H1 (cell line): ENCODE measurements at regions not wholly inside any gene's neighbourhood (a gene's known extent, or its start where the extent isn't known, plus 50 kb on each side); places are given as distances from the start of the nearest gene placed in this dataset.

Source experiments
- CTCF ChIA-PET: fragments of 300-600 bp; sonication (Branson Sonifier 250); formaldehyde crosslinking; loops from one replicate; lab custom pipeline; 2021; ENCODE audit not compliant: partially characterized antibody; lab: Charles Lee
- POLR2A ChIA-PET: fragments of 300-600 bp; sonication (Branson Sonifier 250); formaldehyde crosslinking; loops from one replicate; lab custom pipeline; 2021; ENCODE audit warnings: inconsistent platforms; ENCODE audit not compliant: partially characterized antibody; lab: Charles Lee
- DNase-seq, 2 experiments: peaks; one replicate each; pipeline versions ENCODE4 v3.0.0 to v3.0.0-alpha.2; 2010 to 2022; ENCODE audit warnings: low spot score in 2 of 2, low read depth in 1 of 2, mixed read lengths in 1 of 2
- FAIRE-seq: peaks from 2 replicates; lab custom pipeline; 2011; peaks lifted over from hg19 to GRCh38; lab: Jason Lieb, UNC
- H2AFZ ChIP-seq: 2 replicates; pipeline ENCODE4 v1.8.1; 2012; ENCODE audit warnings: low read length, inconsistent platforms
- H2AK5ac ChIP-seq: 2 replicates; pipeline ENCODE4 v1.6.1; 2013; ENCODE audit warnings: low read depth, low read length
- H2BK120ac ChIP-seq: replicated peaks from 2 replicates; pipeline ENCODE3; 2013; ENCODE audit warnings: low read depth, low read length, inconsistent platforms
- H2BK12ac ChIP-seq: 2 replicates; pipeline ENCODE4 v1.6.1; 2013; ENCODE audit warnings: low read depth, low read length
- H2BK15ac ChIP-seq: 2 replicates; pipeline ENCODE4 v1.6.1; 2013; ENCODE audit warnings: low read length
- H2BK20ac ChIP-seq: 2 replicates; pipeline ENCODE4 v1.6.1; 2013; ENCODE audit warnings: low read length
- H2BK5ac ChIP-seq: 2 replicates; pipeline ENCODE4 v1.6.1; 2013; ENCODE audit warnings: low read depth, low read length
- H3K14ac ChIP-seq: 2 replicates; pipeline ENCODE4 v1.6.1; 2013; ENCODE audit warnings: inconsistent platforms; ENCODE audit not compliant: insufficient read length
- H3K18ac ChIP-seq: 2 replicates; pipeline ENCODE4 v1.6.1; 2013; ENCODE audit warnings: low read length; ENCODE audit errors: extremely low read depth
- H3K23ac ChIP-seq: 2 replicates; pipeline ENCODE4 v1.6.1; 2013; ENCODE audit warnings: inconsistent platforms; ENCODE audit not compliant: insufficient read length
- H3K23me2 ChIP-seq: 2 replicates; pipeline ENCODE4 v1.6.1; 2013; ENCODE audit warnings: low read depth, low read length
- H3K27ac ChIP-seq: 2 replicates; pipeline ENCODE4 v1.6.1; 2011; ENCODE audit warnings: low read depth, low read length, inconsistent platforms
- H3K27me3 ChIP-seq, 4 experiments: replicated peaks in 1 of 4; 1 replicate in 1 of 4; 2 replicates in 3 of 4; pipeline versions ENCODE4 v1.6.1 to v1.8.1; 2011 to 2013; ENCODE audit warnings: low read length in 3 of 4, mild to moderate bottlenecking in 3 of 4, inconsistent platforms in 2 of 4, mixed read lengths in 2 of 4, moderate library complexity in 1 of 4; ENCODE audit not compliant: control insufficient read depth in 3 of 4, insufficient read depth in 3 of 4; ENCODE audit errors: extremely low read depth in 1 of 4
- H3K36me3 ChIP-seq, 4 experiments: 2 replicates each; pipeline versions ENCODE4 v1.6.1 to v1.8.1; 2011 to 2013; ENCODE audit warnings: mild to moderate bottlenecking in 4 of 4, low read length in 3 of 4, moderate library complexity in 2 of 4, control low read depth in 1 of 4, inconsistent platforms in 1 of 4; ENCODE audit not compliant: insufficient read depth in 4 of 4, control insufficient read depth in 2 of 4
- H3K4ac ChIP-seq: replicated peaks from 2 replicates; pipeline ENCODE3; 2013; ENCODE audit warnings: low read length, low read depth, mixed read lengths, inconsistent platforms; ENCODE audit not compliant: insufficient read length
- H3K4me1 ChIP-seq, 4 experiments: replicated peaks in 1 of 4; 1 replicate in 1 of 4; 2 replicates in 3 of 4; pipeline versions ENCODE4 v1.6.1 to v1.8.1; 2011 to 2013; ENCODE audit warnings: low read length in 3 of 4, inconsistent platforms in 2 of 4, mixed read lengths in 1 of 4; ENCODE audit not compliant: insufficient read depth in 4 of 4, control insufficient read depth in 3 of 4
- H3K4me2 ChIP-seq, 2 experiments: 2 replicates each; pipeline versions ENCODE4 v1.6.1 to v1.8.1; 2011 to 2013; ENCODE audit warnings: low read depth in 2 of 2, low read length in 2 of 2, control low read depth in 1 of 2, inconsistent platforms in 1 of 2, mild to moderate bottlenecking in 1 of 2; ENCODE audit not compliant: insufficient read depth in 1 of 2
- H3K4me3 ChIP-seq, 4 experiments: fragments of 200-600, 300-600 bp in 1 of 4; sonication (generic), shearing (Covaris generic), sonication (Bioruptor Twin) in 1 of 4; 2 replicates each; pipeline versions ENCODE4 v1.5.1 to v1.8.1; 2011 to 2016; ENCODE audit warnings: low read length in 4 of 4, low read depth in 3 of 4, control low read depth in 2 of 4, inconsistent platforms in 2 of 4, mild to moderate bottlenecking in 2 of 4, mixed read lengths in 1 of 4, moderate library complexity in 1 of 4; ENCODE audit not compliant: insufficient read depth in 2 of 4; ENCODE audit errors: extremely low read depth in 1 of 4
- H3K56ac ChIP-seq: replicated peaks from 2 replicates; pipeline ENCODE3; 2013; ENCODE audit warnings: low read depth, mild to moderate bottlenecking, mixed read lengths, low read length, inconsistent platforms; ENCODE audit not compliant: insufficient read length
- H3K79me1 ChIP-seq: 2 replicates; pipeline ENCODE4 v1.6.1; 2013; ENCODE audit warnings: low read depth, low read length, control low read depth
- H3K79me2 ChIP-seq, 2 experiments: 2 replicates each; pipeline versions ENCODE4 v1.6.1 to v1.8.1; 2012 to 2013; ENCODE audit warnings: low read length in 2 of 2, mild to moderate bottlenecking in 2 of 2, inconsistent platforms in 1 of 2; ENCODE audit not compliant: insufficient read depth in 2 of 2, control insufficient read depth in 1 of 2
- H3K9ac ChIP-seq, 4 experiments: replicated peaks in 1 of 4; 1 replicate in 1 of 4; 2 replicates in 3 of 4; pipeline versions ENCODE4 v1.6.1 to v1.8.1; 2011 to 2013; ENCODE audit warnings: low read depth in 3 of 4, low read length in 3 of 4, control low read depth in 2 of 4, mild to moderate bottlenecking in 2 of 4, moderate library complexity in 2 of 4, inconsistent platforms in 1 of 4; ENCODE audit errors: extremely low read depth in 1 of 4
- H3K9me3 ChIP-seq, 2 experiments: 2 replicates each; pipeline versions ENCODE4 v1.6.1 to v1.8.1; 2012 to 2013; ENCODE audit warnings: mild to moderate bottlenecking in 2 of 2, moderate library complexity in 2 of 2, control low read depth in 1 of 2, inconsistent platforms in 1 of 2, low read depth in 1 of 2, low read length in 1 of 2, mixed read lengths in 1 of 2; ENCODE audit not compliant: insufficient read depth in 2 of 2
- H4K20me1 ChIP-seq, 2 experiments: replicated peaks in 1 of 2; 2 replicates each; pipeline versions ENCODE3 to v1.8.1; 2011 to 2013; ENCODE audit warnings: inconsistent platforms in 2 of 2, low read length in 2 of 2, mild to moderate bottlenecking in 1 of 2; ENCODE audit not compliant: insufficient read depth in 2 of 2, control insufficient read depth in 1 of 2
- H4K5ac ChIP-seq: 2 replicates; pipeline ENCODE4 v1.6.1; 2013; ENCODE audit warnings: low read length, low read depth, mixed read lengths, inconsistent platforms; ENCODE audit not compliant: insufficient read length
- H4K8ac ChIP-seq: 2 replicates; pipeline ENCODE4 v1.8.0; 2013; ENCODE audit warnings: mild to moderate bottlenecking, moderate library complexity, low read length, inconsistent platforms; ENCODE audit not compliant: insufficient read depth; ENCODE audit errors: extremely low read depth
- H4K91ac ChIP-seq: replicated peaks from 2 replicates; pipeline ENCODE3; 2013; ENCODE audit warnings: low read length, mixed read lengths, inconsistent platforms; ENCODE audit not compliant: insufficient read length
- BCL11A ChIP-seq, 2 experiments: IDR thresholded peaks; one replicate each; pipeline ENCODE4 v1.6.1; 2011; ENCODE audit warnings: low read depth in 2 of 2, low read length in 2 of 2, mild to moderate bottlenecking in 2 of 2
- KDM1A ChIP-seq: fragments of 200-600, 300-600 bp; sonication (generic); IDR thresholded peaks from 2 replicates; pipeline ENCODE4 v1.7.1; 2016; ENCODE audit warnings: mild to moderate bottlenecking, low read length, borderline replicate concordance
- KDM4A ChIP-seq: IDR thresholded peaks from one replicate; pipeline ENCODE4 v1.7.1; 2012; ENCODE audit warnings: low read depth, mild to moderate bottlenecking, moderate library complexity, low read length, inconsistent platforms; ENCODE audit not compliant: severe bottlenecking
- RNF2 ChIP-seq: fragments of 200-900, 300-1000 bp; sonication (generic); IDR thresholded peaks from 2 replicates; pipeline ENCODE4 v1.7.1; 2016; ENCODE audit warnings: borderline replicate concordance, low read depth, mild to moderate bottlenecking, antibody characterized with exemption, low read length; ENCODE audit not compliant: poor library complexity, severe bottlenecking; ENCODE audit errors: missing control alignments
- SRF ChIP-seq: IDR thresholded peaks from 2 replicates; pipeline ENCODE4 v1.6.1; 2011; ENCODE audit warnings: mild to moderate bottlenecking, low read depth, low read length, moderate library complexity
- TBP ChIP-seq: IDR thresholded peaks from 2 replicates; pipeline ENCODE4 v1.6.1; 2011; ENCODE audit warnings: low read depth, low read length, improper control_type of control experiment
- WGBS, 2 experiments: shearing (Covaris generic) in 1 of 2; methylation state at CpG; one replicate each; pipeline versions ENCODE4 v1.1.6 to v1.1.7; 2013 to 2015; ENCODE audit warnings: low lambda C conversion rate in 2 of 2, mixed read lengths in 2 of 2, inconsistent platforms in 1 of 2, low coverage in 1 of 2, missing lambda C conversion rate in 1 of 2; ENCODE audit not compliant: insufficient replicate concordance in 2 of 2, insufficient coverage in 1 of 2, insufficient read length in 1 of 2; ENCODE audit errors: extremely low coverage in 1 of 2, missing lambda C conversion rate in 1 of 2; 5-methylcytosine and 5-hydroxymethylcytosine counted together

DNA sequence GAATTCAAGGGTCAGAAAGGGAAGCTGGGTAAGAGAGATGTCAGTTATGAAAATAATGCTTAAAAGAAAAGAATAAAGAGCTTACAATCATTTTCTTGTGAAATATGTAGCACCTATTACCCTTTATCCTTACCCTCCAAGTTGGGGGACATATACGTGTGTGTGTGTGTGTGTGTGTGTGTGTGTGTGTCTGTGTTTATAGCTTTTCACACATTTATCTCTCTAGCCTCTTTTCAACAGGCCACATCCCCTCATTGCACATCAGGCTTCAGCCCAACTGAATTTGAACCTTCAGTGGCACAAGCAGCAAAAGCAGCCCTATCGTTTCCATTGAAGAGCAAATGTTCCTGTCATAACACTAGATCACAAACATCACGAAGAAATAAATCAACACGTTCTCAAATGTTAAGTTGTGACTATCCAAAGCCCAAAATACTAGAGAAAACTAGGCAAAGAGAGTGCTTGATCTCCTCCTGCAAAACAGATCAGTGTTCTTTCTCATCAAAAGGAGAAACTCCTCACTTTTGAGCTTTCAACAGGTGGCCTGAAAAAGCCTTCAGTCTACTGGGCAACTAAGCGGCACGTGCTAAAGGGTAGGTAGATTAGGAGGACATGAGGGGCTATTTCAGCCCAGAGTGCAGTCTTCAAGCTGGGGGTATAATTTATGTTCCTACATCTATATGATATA lies 416.4 kb downstream of the EFNA5 start:
- no peaks in the 10 kb centered on the region for H3K79me1 ChIP-seq
- no peaks in the 10 kb centered on the region for H3K27me3 ChIP-seq
- H2BK120ac ChIP-seq, result no peak overlapping the region
- no peak overlapping the region for H3K14ac ChIP-seq
- no peak overlapping the region for H3K4ac ChIP-seq
- CTCF ChIA-PET, result interaction anchor here (0.6 to 1.0 kb wide), 6 partner anchors 17 to 472 kb away, joined by 3 to 4 read pairs (median 3); no protein-coding TSS in a partner anchor
- POLR2A ChIA-PET, result no interaction called here
- FAIRE-seq (no peak), DNase-seq (no peak)
- no peaks in the 10 kb centered on the region for H3K79me2 ChIP-seq
- H4K91ac ChIP-seq, result no peak overlapping the region
- H2AK5ac ChIP-seq, result no peak overlapping the region
- H2BK20ac ChIP-seq, result no peak overlapping the region
- no peak overlapping the region for H4K5ac ChIP-seq
- H3K36me3 ChIP-seq, result no peaks in the 10 kb centered on the region
- no peak overlapping the region for H3K56ac ChIP-seq
- H2BK12ac ChIP-seq, result no peak overlapping the region
- H4K8ac ChIP-seq, result no peak overlapping the region
- 79% methylated on average over 6 of the region's 6 CpGs; no CpG with 5 or more reads in 1 of the 2 experiments for WGBS, 2 experiments
- H2BK5ac ChIP-seq, result no peak overlapping the region
- H3K18ac ChIP-seq, result no peak overlapping the region
- TF ChIP-seq KDM1A, result no peak
- TF ChIP-seq RNF2, result no peak
- TF ChIP-seq SRF, result no peak
- TF ChIP-seq BCL11A (IDR thresholded peaks at IDR 0.05; ENCODE audit: low read depth in 2 of 2, low read length in 2 of 2), result no peak
- no peak for TF ChIP-seq TBP
- TF ChIP-seq KDM4A, result no peak
- H4K20me1 ChIP-seq, result no peaks in the 10 kb centered on the region
- no peaks in the 10 kb centered on the region; the same call in 1 of the 2 replicates for H3K23me2 ChIP-seq
- H2AFZ ChIP-seq, result no peak overlapping the region
- no peak overlapping the region for H2BK15ac ChIP-seq
- no peak overlapping the region for H3K9ac ChIP-seq
- no peaks in the 10 kb centered on the region for H3K4me1 ChIP-seq
- H3K4me2 ChIP-seq, result no peak overlapping the region
- H3K4me3 ChIP-seq, result no peak overlapping the region
- no peak overlapping the region for H3K27ac ChIP-seq
- no peaks in the 10 kb centered on the region for H3K9me3 ChIP-seq
- no peak overlapping the region for H3K23ac ChIP-seq
